Ascending aorta (tissue), 2 donors: ENCODE measurements at regions not wholly inside any gene's neighbourhood (a gene's known extent, or its start where the extent isn't known, plus 50 kb on each side); places are given as distances from the start of the nearest gene placed in this dataset.

Experiments used
- DNase-seq, 2 donors: peaks; one replicate each; pipeline ENCODE4 v3.0.0-alpha.2; 2019; ENCODE audit warnings: low spot score in 2 of 2
- H3K27ac ChIP-seq, 2 donors: fragments of 200-600 bp; sonication (generic); one replicate each; pipeline ENCODE4 v1.5.1; 2016 to 2017; ENCODE audit warnings: mild to moderate bottlenecking in 1 of 2
- H3K27me3 ChIP-seq: fragments of 200-600 bp; sonication (generic); one replicate; pipeline ENCODE4 v1.5.1; 2017
- H3K36me3 ChIP-seq, 2 donors: fragments of 200-600 bp; sonication (generic); one replicate each; pipeline ENCODE4 v1.5.1; 2016
- H3K4me1 ChIP-seq, 2 donors: fragments of 200-600 bp; sonication (generic); one replicate each; pipeline ENCODE4 v1.5.1; 2016 to 2017; ENCODE audit warnings: mild to moderate bottlenecking in 1 of 2
- H3K4me3 ChIP-seq, 2 donors: fragments of 200-600 bp; sonication (generic); one replicate each; pipeline ENCODE4 v1.5.1; 2016 to 2017; ENCODE audit warnings: mild to moderate bottlenecking in 1 of 2
- H3K9me3 ChIP-seq, 2 donors: fragments of 200-600 bp; sonication (generic); one replicate each; pipeline ENCODE4 v1.5.1; 2016
- CTCF ChIP-seq, 3 experiments: fragments of 200-600 bp in 2 of 3; fragments of 450-650 bp in 1 of 3; sonication (generic) in 2 of 3; IDR thresholded peaks; one replicate each; pipeline ENCODE4 v1.5.1; 2016 to 2019; ENCODE audit warnings: antibody characterized with exemption in 3 of 3, mild to moderate bottlenecking in 1 of 3, moderate library complexity in 1 of 3
- intact Hi-C: fragments of 100-400 bp; cut with DNase I; formaldehyde crosslinking; loops from one replicate; pipeline ENCODE4 v1.15.1; 2023

- DNase-seq, result no peak
- intact Hi-C loops, result no loop called here
These were observed 354.4 kb upstream of the CLNK start for GRCh38 chr4:11038926-11039325.

GRCh38 chr4:11037637-11038036 lies 353.1 kb upstream of the CLNK start:
- DNase-seq, result no peak
- H3K4me3 ChIP-seq, result no peak overlapping the region
- no peaks in the 10 kb centered on the region for H3K27me3 ChIP-seq
- H3K9me3 ChIP-seq, result no peaks in the 10 kb centered on the region
- intact Hi-C loops, result no loop called here
- H3K36me3 ChIP-seq, result no peaks in the 10 kb centered on the region
- no peaks in the 10 kb centered on the region for H3K4me1 ChIP-seq
- no peak overlapping the region for H3K27ac ChIP-seq
- TF ChIP-seq CTCF (IDR thresholded peaks at IDR 0.05), result no peak

More at GRCh38 chr4:11038926-11039325, 354.4 kb upstream of the CLNK start:
- no peak overlapping the region for H3K4me3 ChIP-seq
- H3K36me3 ChIP-seq, result no peaks in the 10 kb centered on the region
- no peaks in the 10 kb centered on the region for H3K4me1 ChIP-seq
- H3K27me3 ChIP-seq, result no peaks in the 10 kb centered on the region
- TF ChIP-seq CTCF (IDR thresholded peaks at IDR 0.05), result no peak
- no peak overlapping the region for H3K27ac ChIP-seq
- no peaks in the 10 kb centered on the region for H3K9me3 ChIP-seq

- Histone ChIP-seq H3K27me3 (no peaks in the 10 kb centered on the region), H3K4me3 (no peak overlapping the region), H3K36me3 (no peaks in the 10 kb centered on the region), H3K9me3 (no peaks in the 10 kb centered on the region), H3K4me1 (no peaks in the 10 kb centered on the region), H3K27ac (no peak overlapping the region)
- no peak for DNase-seq
- intact Hi-C loops, result no loop called here
- no peak for TF ChIP-seq CTCF (IDR thresholded peaks at IDR 0.05)
These were observed 343.8 kb upstream of the CLNK start for GRCh38 chr4:11028334-11028733.

DNA sequence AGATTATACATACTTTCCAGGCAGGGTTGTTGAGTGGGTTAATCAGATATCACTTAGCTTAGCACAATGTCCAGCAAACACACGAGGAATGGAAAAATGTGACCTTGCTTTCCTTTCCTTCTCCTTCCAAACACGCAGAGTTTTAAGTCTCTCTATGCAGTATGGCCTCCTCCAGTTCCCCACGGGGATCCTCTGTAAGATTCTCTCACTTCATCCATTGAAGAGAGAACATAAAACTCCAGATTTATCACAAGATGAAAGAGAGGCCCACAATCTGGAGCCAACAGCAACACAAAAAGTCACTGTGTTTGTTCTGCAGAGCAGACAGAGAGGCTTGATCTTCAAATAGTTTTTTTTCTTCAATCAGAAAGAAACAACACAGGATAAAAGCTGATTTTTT lies 336.8 kb upstream of the CLNK start:
- Histone ChIP-seq H3K4me3 (no peak overlapping the region), H3K4me1 (no peaks in the 10 kb centered on the region), H3K36me3 (no peaks in the 10 kb centered on the region), H3K27ac (no peak overlapping the region), H3K27me3 (no peaks in the 10 kb centered on the region), H3K9me3 (no peaks in the 10 kb centered on the region)
- no peak for DNase-seq
- TF ChIP-seq CTCF (IDR thresholded peaks at IDR 0.05), result no peak
- intact Hi-C loops, result no loop called here

GRCh38 chr4:11019451-11020240 lies 335.1 kb upstream of the CLNK start:
- DNase-seq, result no peak
- Histone ChIP-seq H3K27me3 (no peaks in the 10 kb centered on the region), H3K36me3 (no peaks in the 10 kb centered on the region), H3K4me3 (no peak overlapping the region), H3K27ac (no peak overlapping the region), H3K4me1 (no peaks in the 10 kb centered on the region), H3K9me3 (no peaks in the 10 kb centered on the region)
- no peak for TF ChIP-seq CTCF (IDR thresholded peaks at IDR 0.05)
- intact Hi-C loops, result no loop called here
